ENCODE measurements at regions not wholly inside any gene's neighbourhood (a gene's known extent, or its start where the extent isn't known, plus 50 kb on each side); places are given as distances from the start of the nearest gene placed in this dataset.

DNA sequence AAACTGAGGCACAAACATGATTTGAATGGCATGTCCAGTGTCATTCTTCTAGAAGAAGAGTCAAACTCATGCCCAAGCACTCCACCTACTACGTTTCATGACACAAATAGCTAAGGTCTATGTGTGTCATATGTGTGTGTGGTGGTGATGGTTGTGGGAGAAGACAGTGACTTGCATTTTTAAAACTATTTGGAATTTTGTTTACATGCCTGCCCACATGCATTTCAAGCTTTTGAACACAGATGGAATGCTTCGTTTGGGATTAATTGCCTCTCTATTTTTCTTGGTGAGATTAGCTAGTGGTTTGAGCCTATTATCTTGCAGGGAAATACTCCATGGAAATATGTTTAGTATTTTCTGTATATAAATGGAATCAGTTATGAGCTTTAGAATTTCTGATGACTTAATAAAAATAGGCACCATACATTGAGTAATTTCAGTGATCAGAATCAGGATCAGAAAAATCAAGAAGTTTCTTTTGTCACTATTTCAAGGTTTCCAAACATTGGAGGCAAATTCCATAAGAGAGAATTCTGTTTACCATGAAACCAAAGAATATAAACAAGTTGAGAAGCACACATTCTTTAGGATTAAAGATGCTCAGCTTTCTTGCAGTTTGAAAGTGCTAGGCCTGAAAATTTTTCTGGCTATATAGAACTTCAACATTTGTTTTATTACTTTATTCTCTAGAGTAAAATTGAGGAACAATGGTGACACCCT, 260.3 kb upstream of the SEMA6A start:
- TF ChIP-seq POLR2A (IDR thresholded peaks at IDR 0.05): no peak
- TF ChIP-seq, protein P1, sequence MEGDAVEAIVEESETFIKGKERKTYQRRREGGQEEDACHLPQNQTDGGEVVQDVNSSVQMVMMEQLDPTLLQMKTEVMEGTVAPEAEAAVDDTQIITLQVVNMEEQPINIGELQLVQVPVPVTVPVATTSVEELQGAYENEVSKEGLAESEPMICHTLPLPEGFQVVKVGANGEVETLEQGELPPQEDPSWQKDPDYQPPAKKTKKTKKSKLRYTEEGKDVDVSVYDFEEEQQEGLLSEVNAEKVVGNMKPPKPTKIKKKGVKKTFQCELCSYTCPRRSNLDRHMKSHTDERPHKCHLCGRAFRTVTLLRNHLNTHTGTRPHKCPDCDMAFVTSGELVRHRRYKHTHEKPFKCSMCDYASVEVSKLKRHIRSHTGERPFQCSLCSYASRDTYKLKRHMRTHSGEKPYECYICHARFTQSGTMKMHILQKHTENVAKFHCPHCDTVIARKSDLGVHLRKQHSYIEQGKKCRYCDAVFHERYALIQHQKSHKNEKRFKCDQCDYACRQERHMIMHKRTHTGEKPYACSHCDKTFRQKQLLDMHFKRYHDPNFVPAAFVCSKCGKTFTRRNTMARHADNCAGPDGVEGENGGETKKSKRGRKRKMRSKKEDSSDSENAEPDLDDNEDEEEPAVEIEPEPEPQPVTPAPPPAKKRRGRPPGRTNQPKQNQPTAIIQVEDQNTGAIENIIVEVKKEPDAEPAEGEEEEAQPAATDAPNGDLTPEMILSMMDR (IDR thresholded peaks at IDR 0.05): no peak

Data from thyroid gland (tissue), 4 donors.